SK-N-MC (cell line): ENCODE measurements at regions not wholly inside any gene's neighbourhood (a gene's known extent, or its start where the extent isn't known, plus 50 kb on each side); places are given as distances from the start of the nearest gene placed in this dataset.

Experiments
- EZH2 ChIP-seq: fragments of 200-600 bp; sonication (generic); IDR thresholded peaks from one replicate; pipeline ENCODE4 v1.6.1; 2017; ENCODE audit warnings: antibody characterized with exemption
- POLR2AphosphoS5 ChIP-seq: IDR thresholded peaks from 2 replicates; pipeline ENCODE4 v1.6.1; 2012; ENCODE audit warnings: mild to moderate bottlenecking, low read depth, low read length, borderline replicate concordance

- TF ChIP-seq POLR2AphosphoS5: no peak
- no peak for TF ChIP-seq EZH2
These were observed 68.3 kb upstream of the PHACTR2 start for GRCh38 chr6:143609501-143609900.
